ENCODE measurements at regions not wholly inside any gene's neighbourhood (a gene's known extent, or its start where the extent isn't known, plus 50 kb on each side); places are given as distances from the start of the nearest gene placed in this dataset.
A peak's percentile ranks its signal among the peaks of the same experiment; 100 is the strongest.

- no peak for DNase-seq
These were observed 240.1 kb upstream of the PPP1R2C start for GRCh38 chrX:43018031-43018430.

- no peak for DNase-seq
These were observed 241.1 kb upstream of the PPP1R2C start for GRCh38 chrX:43019021-43019420.

- DNase-seq = no peak
These were observed 247.9 kb upstream of the PPP1R2C start for GRCh38 chrX:43025806-43026315.

GRCh38 chrX:43064096-43064495 lies 286.1 kb upstream of the PPP1R2C start:
- DNase-seq = no peak

- no peak for DNase-seq
These were observed 288.0 kb upstream of the PPP1R2C start for GRCh38 chrX:43065978-43066377.

- DNase-seq = no peak
These were observed 290.7 kb upstream of the PPP1R2C start for GRCh38 chrX:43068639-43069038.

- DNase-seq = no peak
These were observed 305.1 kb upstream of the PPP1R2C start for GRCh38 chrX:43083016-43083415.

- DNase-seq = peak; percentile 6
These were observed 309.9 kb upstream of the PPP1R2C start for GRCh38 chrX:43087830-43088229.

GRCh38 chrX:43096830-43097229 lies 318.9 kb upstream of the PPP1R2C start:
- DNase-seq = no peak

- no peak for DNase-seq
These were observed 328.0 kb upstream of the PPP1R2C start for GRCh38 chrX:43106009-43106408.

- no peak for DNase-seq
These were observed 330.9 kb upstream of the PPP1R2C start for GRCh38 chrX:43108828-43109227.

GRCh38 chrX:43121637-43122036 lies 343.7 kb upstream of the PPP1R2C start:
- no peak for DNase-seq

GRCh38 chrX:43139645-43140044 lies 361.7 kb upstream of the PPP1R2C start:
- DNase-seq = no peak

GRCh38 chrX:43140582-43140981 lies 362.6 kb upstream of the PPP1R2C start:
- no peak for DNase-seq

- no peak for DNase-seq
These were observed 363.9 kb upstream of the PPP1R2C start for GRCh38 chrX:43141885-43142284.

- no peak for DNase-seq
These were observed 370.3 kb upstream of the PPP1R2C start for GRCh38 chrX:43148305-43148704.

- no peak for DNase-seq
These were observed 387.5 kb upstream of the PPP1R2C start for GRCh38 chrX:43165343-43165920.

- DNase-seq = no peak
These were observed 388.9 kb upstream of the PPP1R2C start for GRCh38 chrX:43166874-43167273.

GRCh38 chrX:43175434-43175833 lies 397.5 kb upstream of the PPP1R2C start:
- DNase-seq = peak; percentile 0

- no peak for DNase-seq
These were observed 398.7 kb upstream of the PPP1R2C start for GRCh38 chrX:43176686-43177085.

GRCh38 chrX:43188296-43188695 lies 410.3 kb upstream of the PPP1R2C start:
- no peak for DNase-seq

GRCh38 chrX:43211570-43211969 lies 433.6 kb upstream of the PPP1R2C start:
- no peak for DNase-seq

- no peak for DNase-seq
These were observed 437.9 kb upstream of the MAOA start for GRCh38 chrX:43218198-43218597.

- DNase-seq = no peak
These were observed 431.6 kb upstream of the MAOA start for GRCh38 chrX:43224496-43224895.
